ENCODE measurements at regions not wholly inside any gene's neighbourhood (a gene's known extent, or its start where the extent isn't known, plus 50 kb on each side); places are given as distances from the start of the nearest gene placed in this dataset.

GRCh38 chr21:28229814-28230213 lies 762.9 kb downstream of the LTN1 start:
- H3K9me3 ChIP-seq: no peaks in the 10 kb centered on the region

GRCh38 chr21:28228636-28228995 lies 764.1 kb downstream of the LTN1 start:
- H3K36me3 ChIP-seq (replicated peaks in 1 of 2; ENCODE audit: insufficient read depth in 1 of 2, low read depth in 2 of 2): no peaks in the 10 kb centered on the region
- H3K27me3 ChIP-seq: no peaks in the 10 kb centered on the region
- no peak overlapping the region for H3K27ac ChIP-seq
- ATAC-seq (no peak), DNase-seq (no peak)
- 79 to 87% methylated on average over 2 of the region's 2 CpGs for WGBS, 2 donors
- H3K9me3 ChIP-seq: no peaks in the 10 kb centered on the region
- H3K4me3 ChIP-seq: no peak overlapping the region
- H3K4me1 ChIP-seq: no peaks in the 10 kb centered on the region
- intact Hi-C loops (cut with DNase I): no loop called here
- TF ChIP-seq CTCF (IDR thresholded peaks at IDR 0.05) (no peak), POLR2A (IDR thresholded peaks at IDR 0.05) (no peak)

More at GRCh38 chr21:28229814-28230213, 762.9 kb downstream of the LTN1 start:
- intact Hi-C loops (cut with DNase I): no loop called here
- Histone ChIP-seq H3K4me3 (no peak overlapping the region), H3K36me3 (replicated peaks in 1 of 2; ENCODE audit: insufficient read depth in 1 of 2, low read depth in 2 of 2) (no peaks in the 10 kb centered on the region), H3K27me3 (no peaks in the 10 kb centered on the region), H3K4me1 (no peaks in the 10 kb centered on the region), H3K27ac (no peak overlapping the region)
- DNase-seq: no peak
- WGBS, 2 donors: 31 to 35% methylated on average over 4 of the region's 4 CpGs
- no peak for TF ChIP-seq POLR2A (IDR thresholded peaks at IDR 0.05)
- peak; percentile 88 for ATAC-seq

GRCh38 chr21:28227881-28228635 lies 764.6 kb downstream of the LTN1 start:
- Histone ChIP-seq H3K27me3 (no peaks in the 10 kb centered on the region), H3K27ac (no peak overlapping the region), H3K9me3 (no peaks in the 10 kb centered on the region), H3K4me1 (no peaks in the 10 kb centered on the region), H3K36me3 (replicated peaks in 1 of 2; ENCODE audit: insufficient read depth in 1 of 2, low read depth in 2 of 2) (no peaks in the 10 kb centered on the region), H3K4me3 (no peak overlapping the region)
- intact Hi-C loops (cut with DNase I): no loop called here
- DNase-seq (no peak), ATAC-seq (no peak)
- no peak for TF ChIP-seq POLR2A (IDR thresholded peaks at IDR 0.05)
- TF ChIP-seq CTCF (IDR thresholded peaks at IDR 0.05): no peak
- WGBS, 2 donors: 74 to 84% methylated on average over 4 of the region's 4 CpGs

- Histone ChIP-seq H3K4me3 (no peak overlapping the region), H3K36me3 (replicated peaks in 1 of 2; ENCODE audit: insufficient read depth in 1 of 2, low read depth in 2 of 2) (no peaks in the 10 kb centered on the region), H3K9me3 (no peaks in the 10 kb centered on the region), H3K27me3 (no peaks in the 10 kb centered on the region), H3K27ac (no peak overlapping the region), H3K4me1 (peaks cover 5% of the 10 kb centered on the region)
- intact Hi-C loops (cut with DNase I): no loop called here
- no peak for TF ChIP-seq POLR2A (IDR thresholded peaks at IDR 0.05)
- TF ChIP-seq CTCF (IDR thresholded peaks at IDR 0.05): no peak
- ATAC-seq: no peak
- DNase-seq: no peak
- 83 to 85% methylated on average over 2 of the region's 2 CpGs for WGBS, 2 donors
Observed at GRCh38 chr21:28226563-28226962, 766.1 kb downstream of the LTN1 start.

GRCh38 chr21:28224191-28224726 lies 768.4 kb downstream of the LTN1 start:
- Histone ChIP-seq H3K4me3 (no peak overlapping the region), H3K27me3 (no peaks in the 10 kb centered on the region), H3K4me1 (peaks cover 13% of the 10 kb centered on the region), H3K36me3 (replicated peaks in 1 of 2; ENCODE audit: insufficient read depth in 1 of 2, low read depth in 2 of 2) (no peaks in the 10 kb centered on the region), H3K9me3 (no peaks in the 10 kb centered on the region), H3K27ac (no peak overlapping the region)
- intact Hi-C loops (cut with DNase I): no loop called here
- TF ChIP-seq CTCF (IDR thresholded peaks at IDR 0.05) (no peak), POLR2A (IDR thresholded peaks at IDR 0.05) (no peak)
- no peak for DNase-seq
- 75 to 76% methylated on average over 6 of the region's 6 CpGs for WGBS, 2 donors
- ATAC-seq: no peak
